ENCODE measurements at regions not wholly inside any gene's neighbourhood (a gene's known extent, or its start where the extent isn't known, plus 50 kb on each side); places are given as distances from the start of the nearest gene placed in this dataset.

DNA sequence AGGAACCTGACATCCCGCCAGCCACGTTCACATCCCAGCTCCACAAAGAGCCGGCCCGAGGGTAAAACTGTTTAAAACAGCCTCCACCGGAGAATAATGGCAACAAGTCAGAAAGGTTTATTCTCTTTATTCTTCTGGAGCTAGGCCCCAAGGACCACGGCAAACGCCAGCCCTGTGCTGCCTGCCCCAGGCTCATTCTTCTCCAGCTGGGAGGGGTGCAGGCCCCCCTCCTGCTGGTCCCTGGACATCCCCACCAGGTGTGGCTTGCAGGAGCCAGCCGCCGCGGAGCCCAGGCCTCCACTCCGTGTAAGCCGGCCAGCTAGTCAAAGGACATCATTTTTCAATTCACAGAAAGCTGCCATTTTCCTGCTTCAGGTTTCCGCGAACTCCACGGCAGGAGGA, 65.8 kb upstream of the SALL3 start:
- no peak for DNase-seq (ENCODE audit: extremely low spot score)
- TF ChIP-seq, protein P1, sequence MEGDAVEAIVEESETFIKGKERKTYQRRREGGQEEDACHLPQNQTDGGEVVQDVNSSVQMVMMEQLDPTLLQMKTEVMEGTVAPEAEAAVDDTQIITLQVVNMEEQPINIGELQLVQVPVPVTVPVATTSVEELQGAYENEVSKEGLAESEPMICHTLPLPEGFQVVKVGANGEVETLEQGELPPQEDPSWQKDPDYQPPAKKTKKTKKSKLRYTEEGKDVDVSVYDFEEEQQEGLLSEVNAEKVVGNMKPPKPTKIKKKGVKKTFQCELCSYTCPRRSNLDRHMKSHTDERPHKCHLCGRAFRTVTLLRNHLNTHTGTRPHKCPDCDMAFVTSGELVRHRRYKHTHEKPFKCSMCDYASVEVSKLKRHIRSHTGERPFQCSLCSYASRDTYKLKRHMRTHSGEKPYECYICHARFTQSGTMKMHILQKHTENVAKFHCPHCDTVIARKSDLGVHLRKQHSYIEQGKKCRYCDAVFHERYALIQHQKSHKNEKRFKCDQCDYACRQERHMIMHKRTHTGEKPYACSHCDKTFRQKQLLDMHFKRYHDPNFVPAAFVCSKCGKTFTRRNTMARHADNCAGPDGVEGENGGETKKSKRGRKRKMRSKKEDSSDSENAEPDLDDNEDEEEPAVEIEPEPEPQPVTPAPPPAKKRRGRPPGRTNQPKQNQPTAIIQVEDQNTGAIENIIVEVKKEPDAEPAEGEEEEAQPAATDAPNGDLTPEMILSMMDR (IDR thresholded peaks at IDR 0.05; ENCODE audit: control extremely low read depth, extremely low read depth, low read depth, missing control alignments), result no peak
- POLR2A ChIA-PET, result no interaction called here
- CTCF ChIA-PET, result no interaction called here

DNA sequence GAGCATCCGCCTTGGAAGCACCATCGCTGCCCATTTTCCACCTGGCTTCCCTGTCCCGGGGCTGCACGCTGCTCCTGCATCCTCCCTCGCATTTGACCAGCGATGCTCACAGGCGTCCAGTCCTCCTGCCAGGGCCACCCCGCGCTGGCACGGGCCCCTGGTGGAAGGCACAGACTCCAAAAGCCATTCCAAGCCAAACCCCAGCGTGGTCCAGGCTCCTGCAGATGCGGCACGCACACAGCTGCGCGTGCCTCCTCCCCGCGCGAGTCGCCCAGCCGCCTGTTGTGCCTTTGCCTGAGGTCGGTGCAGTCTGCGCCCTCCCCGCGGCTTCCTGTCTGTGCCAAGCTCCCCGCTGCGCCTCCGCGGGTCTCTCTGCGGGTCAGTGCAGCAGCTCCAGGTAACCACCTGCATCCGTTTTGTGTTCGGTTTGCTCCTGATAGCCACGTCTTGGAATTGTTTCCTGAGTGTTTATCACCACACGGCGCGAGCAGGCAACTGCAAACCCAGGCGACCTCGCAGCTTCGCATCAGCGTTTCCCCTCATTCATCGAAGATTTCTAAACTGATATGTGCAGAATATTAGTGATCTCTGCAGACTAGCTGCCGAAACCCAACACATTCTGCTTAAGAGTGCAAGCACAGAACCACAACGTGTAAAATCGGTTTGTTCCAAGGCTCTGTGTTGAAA, 65.2 kb upstream of the SALL3 start:
- ChIA-PET POLR2A (no interaction called here), CTCF (no interaction called here)
- DNase-seq (ENCODE audit: extremely low spot score), result no peak
- TF ChIP-seq, protein P1 (IDR thresholded peaks at IDR 0.05; ENCODE audit: control extremely low read depth, extremely low read depth, low read depth, missing control alignments), result no peak

DNA sequence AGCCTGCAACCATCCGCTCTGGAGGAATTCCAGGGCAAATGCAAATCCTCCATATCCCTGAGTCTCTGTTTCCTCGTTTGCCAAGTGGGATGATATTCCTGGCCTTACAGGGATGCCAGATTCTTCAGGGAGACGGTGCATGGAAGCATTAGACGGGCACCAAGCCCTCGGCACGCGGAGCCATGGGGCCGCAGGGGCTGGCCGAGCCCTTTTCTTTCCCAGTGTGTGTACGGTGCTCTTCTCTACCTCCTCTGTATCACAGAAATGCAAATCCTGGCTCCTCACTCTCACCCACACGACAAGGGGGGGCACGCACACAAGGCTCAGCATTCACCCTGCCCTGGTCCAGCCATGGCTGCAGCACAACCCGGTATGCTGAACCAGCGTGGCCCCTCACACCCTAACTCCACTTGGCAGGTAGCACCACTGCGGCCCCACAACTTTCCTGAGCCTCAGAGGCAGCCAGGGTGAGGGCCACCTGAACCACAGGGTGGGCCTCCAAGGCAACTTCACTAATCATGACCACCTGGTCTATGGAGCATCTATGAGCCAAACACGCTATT, 64.1 kb upstream of the SALL3 start:
- CTCF ChIA-PET, result no interaction called here
- TF ChIP-seq, protein P1 (IDR thresholded peaks at IDR 0.05; ENCODE audit: control extremely low read depth, extremely low read depth, low read depth, missing control alignments), result no peak
- POLR2A ChIA-PET, result no interaction called here
- DNase-seq (ENCODE audit: extremely low spot score), result no peak

DNA sequence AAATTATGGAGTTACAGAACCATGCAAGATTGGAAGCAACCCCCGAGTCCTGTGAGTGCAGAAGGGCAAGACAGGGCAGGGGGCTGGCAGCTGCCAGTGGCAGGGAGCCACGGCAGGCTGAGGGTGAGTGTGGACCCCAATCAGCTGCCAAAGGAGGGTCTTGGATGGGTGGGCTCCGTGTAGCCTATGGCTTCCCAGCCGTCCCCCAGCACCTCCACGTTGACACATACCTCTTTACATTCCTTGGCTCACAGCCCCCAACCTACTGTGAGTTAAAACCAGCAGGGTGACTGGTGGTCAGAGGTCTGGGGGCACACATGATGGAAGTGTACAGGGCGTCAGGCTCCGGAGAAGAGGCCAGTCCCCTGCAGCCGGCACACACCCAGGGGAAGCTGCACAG, 60.9 kb upstream of the SALL3 start:
- DNase-seq (ENCODE audit: extremely low spot score), result no peak
- ChIA-PET POLR2A (no interaction called here), CTCF (no interaction called here)
- TF ChIP-seq, protein P1 (IDR thresholded peaks at IDR 0.05; ENCODE audit: control extremely low read depth, extremely low read depth, low read depth, missing control alignments), result no peak

DNA sequence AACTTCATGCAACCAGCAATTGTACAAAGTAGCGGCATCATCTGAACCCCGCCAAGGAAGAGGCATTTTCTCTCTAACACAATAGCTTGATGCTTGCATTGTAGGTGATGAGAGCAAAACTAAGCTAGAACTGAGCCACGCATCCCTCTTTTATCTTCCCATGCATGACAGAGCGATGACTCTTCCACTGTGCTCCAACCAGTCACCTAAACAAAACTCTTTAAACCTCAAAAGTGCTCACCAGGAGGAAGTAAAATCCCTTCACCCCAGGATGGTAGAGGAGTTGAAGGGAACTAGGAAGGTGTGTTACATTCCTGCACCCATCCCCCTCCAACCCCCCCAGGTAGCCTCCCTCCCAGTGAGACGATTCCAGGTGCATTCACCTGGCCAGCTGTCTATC, 59.7 kb upstream of the SALL3 start:
- CTCF ChIA-PET, result no interaction called here
- no peak for DNase-seq (ENCODE audit: extremely low spot score)
- POLR2A ChIA-PET, result no interaction called here
- TF ChIP-seq, protein P1 (IDR thresholded peaks at IDR 0.05; ENCODE audit: control extremely low read depth, extremely low read depth, low read depth, missing control alignments), result no peak

DNA sequence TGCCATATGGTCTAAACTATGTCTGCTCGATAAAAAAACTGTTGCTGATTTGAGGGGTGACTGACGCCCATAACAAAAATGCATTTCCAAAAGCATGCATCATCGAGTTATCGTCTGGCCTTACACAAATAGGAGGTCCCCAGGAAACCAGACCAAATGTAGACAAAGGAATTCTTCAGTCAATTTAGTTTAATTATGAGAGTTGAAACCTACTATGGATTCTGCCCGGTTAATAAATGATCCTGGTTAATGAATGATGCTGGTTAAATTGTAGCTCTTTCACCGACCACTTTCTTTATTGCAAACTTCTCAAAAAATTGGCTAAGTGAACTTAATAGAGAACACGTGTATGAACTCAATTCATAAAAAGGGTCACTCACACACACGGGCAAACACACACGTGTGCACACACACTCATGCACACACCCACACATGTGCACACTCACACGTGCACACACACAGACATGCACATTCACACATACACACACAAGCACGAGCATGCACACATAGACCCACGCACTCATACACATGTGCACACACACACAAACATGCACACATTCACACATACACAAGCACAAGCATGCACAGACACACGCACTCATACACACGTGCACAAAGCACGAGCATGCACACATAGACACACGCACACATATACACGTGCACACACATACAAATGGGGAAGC, 59.0 kb upstream of the SALL3 start:
- TF ChIP-seq, protein P1 (IDR thresholded peaks at IDR 0.05; ENCODE audit: control extremely low read depth, extremely low read depth, low read depth, missing control alignments), result no peak
- CTCF ChIA-PET, result no interaction called here
- DNase-seq (ENCODE audit: extremely low spot score), result no peak
- POLR2A ChIA-PET, result no interaction called here

Data from GM10248 (cell line).